Endothelial cell of umbilical vein (primary cell): ENCODE measurements at regions not wholly inside any gene's neighbourhood (a gene's known extent, or its start where the extent isn't known, plus 50 kb on each side); places are given as distances from the start of the nearest gene placed in this dataset.

Source experiments
- GATA2 ChIP-seq: IDR thresholded peaks from 2 replicates; pipeline ENCODE4 v1.7.0; 2011; ENCODE audit warnings: low read depth, mild to moderate bottlenecking, moderate library complexity, mixed read lengths, low read length; ENCODE audit not compliant: insufficient read length, insufficient read depth
- POLR2A ChIP-seq: IDR thresholded peaks from 2 replicates; pipeline ENCODE4 v1.6.1; 2012; ENCODE audit warnings: low read depth, mild to moderate bottlenecking, control low read depth, low read length
- POLR2AphosphoS5 ChIP-seq: IDR thresholded peaks from 2 replicates; pipeline ENCODE4 v1.6.1; 2012; ENCODE audit warnings: low read depth, mild to moderate bottlenecking, control low read depth, low read length, moderate library complexity; ENCODE audit not compliant: insufficient read depth
- TF ChIP-seq, protein P1 (sequence below), 2 donors: IDR thresholded peaks; 1 replicate in 1 of 2; 2 replicates in 1 of 2; pipeline ENCODE4 v1.5.1; 2011; ENCODE audit warnings: low read length in 2 of 2, mild to moderate bottlenecking in 2 of 2, moderate library complexity in 2 of 2, control low read depth in 1 of 2, inconsistent platforms in 1 of 2, low read depth in 1 of 2; ENCODE audit not compliant: insufficient read depth in 1 of 2; ENCODE audit errors: extremely low read depth in 1 of 2
- TF ChIP-seq, protein P2 (sequence below): IDR thresholded peaks from 2 replicates; pipeline ENCODE4 v1.6.1; 2011; ENCODE audit not compliant: insufficient read depth, insufficient read length

DNA sequence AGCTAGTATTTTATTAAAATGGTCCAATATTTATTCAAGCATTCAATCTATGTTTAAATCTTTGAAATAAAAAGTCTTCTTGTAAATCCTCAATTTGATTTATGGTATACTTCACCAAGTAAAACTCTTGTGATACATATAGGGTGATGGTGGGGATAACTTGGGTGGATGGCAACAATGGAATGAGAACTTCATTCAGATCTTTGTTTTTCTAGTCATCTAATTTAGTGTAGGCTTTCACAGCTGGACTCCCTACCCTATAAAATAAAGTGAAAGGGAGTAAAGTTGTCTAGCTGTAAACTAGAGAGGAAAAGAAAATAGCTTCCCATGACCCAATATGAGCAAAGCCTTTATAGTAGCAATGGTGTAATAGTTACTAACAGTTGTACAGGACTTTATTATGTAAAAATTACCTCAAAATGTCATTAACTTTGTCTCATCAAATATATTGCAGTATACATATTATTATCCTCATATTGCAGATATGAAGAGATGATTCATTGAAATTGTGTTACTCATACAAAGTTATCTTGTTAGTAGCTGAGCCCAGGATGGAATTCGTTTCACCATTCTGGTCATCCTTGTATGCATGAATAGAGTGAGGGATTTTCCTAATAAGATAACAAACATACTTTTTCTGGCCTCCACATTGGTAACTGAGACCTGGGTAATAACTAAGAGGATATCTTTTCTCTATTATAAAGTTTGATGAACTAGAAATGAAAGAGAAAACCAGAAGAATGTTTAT is 1377.7 kb upstream of the ADGRL4 start:
- TF ChIP-seq, protein P1, sequence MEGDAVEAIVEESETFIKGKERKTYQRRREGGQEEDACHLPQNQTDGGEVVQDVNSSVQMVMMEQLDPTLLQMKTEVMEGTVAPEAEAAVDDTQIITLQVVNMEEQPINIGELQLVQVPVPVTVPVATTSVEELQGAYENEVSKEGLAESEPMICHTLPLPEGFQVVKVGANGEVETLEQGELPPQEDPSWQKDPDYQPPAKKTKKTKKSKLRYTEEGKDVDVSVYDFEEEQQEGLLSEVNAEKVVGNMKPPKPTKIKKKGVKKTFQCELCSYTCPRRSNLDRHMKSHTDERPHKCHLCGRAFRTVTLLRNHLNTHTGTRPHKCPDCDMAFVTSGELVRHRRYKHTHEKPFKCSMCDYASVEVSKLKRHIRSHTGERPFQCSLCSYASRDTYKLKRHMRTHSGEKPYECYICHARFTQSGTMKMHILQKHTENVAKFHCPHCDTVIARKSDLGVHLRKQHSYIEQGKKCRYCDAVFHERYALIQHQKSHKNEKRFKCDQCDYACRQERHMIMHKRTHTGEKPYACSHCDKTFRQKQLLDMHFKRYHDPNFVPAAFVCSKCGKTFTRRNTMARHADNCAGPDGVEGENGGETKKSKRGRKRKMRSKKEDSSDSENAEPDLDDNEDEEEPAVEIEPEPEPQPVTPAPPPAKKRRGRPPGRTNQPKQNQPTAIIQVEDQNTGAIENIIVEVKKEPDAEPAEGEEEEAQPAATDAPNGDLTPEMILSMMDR (IDR thresholded peaks at IDR 0.05; ENCODE audit: extremely low read depth in 1 of 2, insufficient read depth in 1 of 2, low read depth in 1 of 2, low read length in 2 of 2), result no peak
- TF ChIP-seq POLR2A, result no peak
- TF ChIP-seq, protein P2, sequence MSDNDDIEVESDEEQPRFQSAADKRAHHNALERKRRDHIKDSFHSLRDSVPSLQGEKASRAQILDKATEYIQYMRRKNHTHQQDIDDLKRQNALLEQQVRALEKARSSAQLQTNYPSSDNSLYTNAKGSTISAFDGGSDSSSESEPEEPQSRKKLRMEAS, result no peak
- TF ChIP-seq POLR2AphosphoS5, result no peak
- no peak for TF ChIP-seq GATA2
